Esophagus muscularis mucosa (tissue), 4 donors: ENCODE measurements at regions not wholly inside any gene's neighbourhood (a gene's known extent, or its start where the extent isn't known, plus 50 kb on each side); places are given as distances from the start of the nearest gene placed in this dataset.

ENCODE experiments used
- DNase-seq: peaks from one replicate; pipeline ENCODE4 v3.0.0-alpha.2; 2017; ENCODE audit errors: extremely low spot score
- H3K27ac ChIP-seq, 4 donors: fragments of 200-600 bp; sonication (generic); replicated peaks in 1 of 4; 1 replicate in 3 of 4; 2 replicates in 1 of 4; pipeline ENCODE4 v1.5.1; 2016 to 2019; ENCODE audit warnings: mild to moderate bottlenecking in 1 of 4
- H3K27me3 ChIP-seq, 4 donors: fragments of 200-600 bp; sonication (generic); one replicate each; pipeline versions ENCODE4 v1.5.1 to v1.6.0; 2016 to 2019
- H3K36me3 ChIP-seq, 4 donors: fragments of 200-600 bp; sonication (generic); one replicate each; pipeline ENCODE4 v1.5.1; 2016 to 2019
- H3K4me1 ChIP-seq, 4 donors: fragments of 200-600 bp; sonication (generic); one replicate each; pipeline ENCODE4 v1.5.1; 2016 to 2019
- H3K4me3 ChIP-seq, 4 donors: fragments of 200-600 bp; sonication (generic); 1 replicate in 2 of 4; 2 replicates in 2 of 4; pipeline ENCODE4 v1.5.1; 2016 to 2019; ENCODE audit warnings: mild to moderate bottlenecking in 4 of 4, moderate library complexity in 1 of 4
- H3K9me3 ChIP-seq, 4 donors: fragments of 200-600 bp; sonication (generic); 1 replicate in 3 of 4; 2 replicates in 1 of 4; pipeline ENCODE4 v1.5.1; 2016 to 2019
- EP300 ChIP-seq: sonication (generic); formaldehyde crosslinking; IDR thresholded peaks from one replicate; pipeline ENCODE4 v1.6.1; 2017; ENCODE audit warnings: antibody characterized with exemption
- POLR2A ChIP-seq: fragments of 450-650 bp; IDR thresholded peaks from one replicate; pipeline ENCODE4 v1.6.1; 2017; ENCODE audit warnings: antibody characterized with exemption, moderate library complexity, mild to moderate bottlenecking, low read depth
- POLR2AphosphoS5 ChIP-seq, 2 donors: sonication (generic); formaldehyde crosslinking; IDR thresholded peaks; one replicate each; pipeline ENCODE4 v1.6.1; 2017; ENCODE audit warnings: antibody characterized with exemption in 2 of 2
- WGBS: methylation state at CpG from one replicate; pipeline ENCODE4 v1.1.5; 2018; 5-methylcytosine and 5-hydroxymethylcytosine counted together
- intact Hi-C: fragments of 100-400 bp; cut with DNase I; formaldehyde crosslinking; loops from one replicate; pipeline ENCODE4 v1.15.1; 2023
- TF ChIP-seq, protein P1 (sequence below), 3 experiments: fragments of 200-600 bp in 2 of 3; fragments of 450-650 bp in 1 of 3; sonication (generic) in 2 of 3; IDR thresholded peaks; one replicate each; pipeline ENCODE4 v1.5.1; 2017 to 2019; ENCODE audit warnings: antibody characterized with exemption in 3 of 3, mild to moderate bottlenecking in 2 of 3, moderate library complexity in 1 of 3

DNA sequence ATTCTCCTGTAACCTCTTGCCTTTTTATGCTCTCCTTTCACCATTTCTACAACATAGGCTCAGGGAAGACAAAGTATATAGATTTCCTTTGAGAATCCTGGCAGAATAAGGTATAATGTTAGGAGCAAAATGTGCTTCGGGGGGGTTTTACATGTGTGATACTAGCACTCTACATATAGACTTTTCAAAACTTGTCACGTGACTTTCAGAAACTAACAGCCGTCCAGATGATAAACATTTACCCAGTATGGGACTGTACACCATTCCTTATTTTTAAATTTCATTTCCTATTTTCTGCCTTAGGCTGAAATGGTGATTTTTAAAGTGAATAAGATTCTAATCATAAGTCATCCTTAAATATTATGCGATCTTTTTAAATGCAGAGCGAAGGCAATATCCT, 420.4 kb upstream of the PITX2 start:
- H3K27me3 ChIP-seq, result no peaks in the 10 kb centered on the region
- no peaks in the 10 kb centered on the region for H3K4me1 ChIP-seq
- TF ChIP-seq POLR2A (no peak), EP300 (no peak), POLR2AphosphoS5 (IDR thresholded peaks at IDR 0.05) (no peak)
- TF ChIP-seq, protein P1, sequence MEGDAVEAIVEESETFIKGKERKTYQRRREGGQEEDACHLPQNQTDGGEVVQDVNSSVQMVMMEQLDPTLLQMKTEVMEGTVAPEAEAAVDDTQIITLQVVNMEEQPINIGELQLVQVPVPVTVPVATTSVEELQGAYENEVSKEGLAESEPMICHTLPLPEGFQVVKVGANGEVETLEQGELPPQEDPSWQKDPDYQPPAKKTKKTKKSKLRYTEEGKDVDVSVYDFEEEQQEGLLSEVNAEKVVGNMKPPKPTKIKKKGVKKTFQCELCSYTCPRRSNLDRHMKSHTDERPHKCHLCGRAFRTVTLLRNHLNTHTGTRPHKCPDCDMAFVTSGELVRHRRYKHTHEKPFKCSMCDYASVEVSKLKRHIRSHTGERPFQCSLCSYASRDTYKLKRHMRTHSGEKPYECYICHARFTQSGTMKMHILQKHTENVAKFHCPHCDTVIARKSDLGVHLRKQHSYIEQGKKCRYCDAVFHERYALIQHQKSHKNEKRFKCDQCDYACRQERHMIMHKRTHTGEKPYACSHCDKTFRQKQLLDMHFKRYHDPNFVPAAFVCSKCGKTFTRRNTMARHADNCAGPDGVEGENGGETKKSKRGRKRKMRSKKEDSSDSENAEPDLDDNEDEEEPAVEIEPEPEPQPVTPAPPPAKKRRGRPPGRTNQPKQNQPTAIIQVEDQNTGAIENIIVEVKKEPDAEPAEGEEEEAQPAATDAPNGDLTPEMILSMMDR (IDR thresholded peaks at IDR 0.05), result no peak
- H3K4me3 ChIP-seq, result no peak overlapping the region
- WGBS, result 87% methylated on average over 5 of the region's 5 CpGs
- intact Hi-C loops, result no loop called here
- no peak overlapping the region for H3K27ac ChIP-seq
- no peaks in the 10 kb centered on the region for H3K9me3 ChIP-seq
- no peaks in the 10 kb centered on the region for H3K36me3 ChIP-seq
- no peak for DNase-seq

DNA sequence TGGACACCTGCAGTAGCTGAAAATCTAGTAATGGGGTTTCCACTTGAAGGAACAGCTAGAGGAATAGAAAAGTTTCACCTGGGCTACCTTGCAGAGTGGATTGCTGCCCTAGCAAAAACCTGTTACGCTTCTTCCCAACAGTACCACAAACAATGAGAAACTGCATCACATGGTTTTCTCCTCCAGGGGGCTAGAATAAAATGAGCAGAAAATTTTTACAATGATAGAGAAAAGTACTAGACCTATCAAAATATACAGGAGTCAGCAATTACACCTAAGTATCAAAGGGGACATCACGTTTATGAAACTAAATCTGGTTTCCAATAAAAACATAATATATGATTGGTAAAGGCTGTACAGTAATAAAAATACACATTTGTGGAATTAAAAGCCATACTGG, 423.1 kb upstream of the PITX2 start:
- intact Hi-C loops, result no loop called here
- Histone ChIP-seq H3K36me3 (no peaks in the 10 kb centered on the region), H3K27ac (no peak overlapping the region), H3K27me3 (no peaks in the 10 kb centered on the region), H3K4me3 (no peak overlapping the region), H3K4me1 (no peaks in the 10 kb centered on the region), H3K9me3 (peaks cover 0 to 3% (median 0%) of the 10 kb centered on the region in 4 donors)
- DNase-seq, result no peak
- TF ChIP-seq, protein P1 (IDR thresholded peaks at IDR 0.05), result no peak
- TF ChIP-seq POLR2AphosphoS5 (IDR thresholded peaks at IDR 0.05), result no peak
- no peak for TF ChIP-seq POLR2A
- no peak for TF ChIP-seq EP300
- 74% methylated on average over 2 of the region's 2 CpGs for WGBS

- TF ChIP-seq POLR2AphosphoS5 (IDR thresholded peaks at IDR 0.05) (no peak), EP300 (no peak), POLR2A (no peak)
- TF ChIP-seq, protein P1 (IDR thresholded peaks at IDR 0.05), result no peak
Measured at GRCh38 chr4:111046811-111047210, 423.9 kb upstream of the PITX2 start.

DNA sequence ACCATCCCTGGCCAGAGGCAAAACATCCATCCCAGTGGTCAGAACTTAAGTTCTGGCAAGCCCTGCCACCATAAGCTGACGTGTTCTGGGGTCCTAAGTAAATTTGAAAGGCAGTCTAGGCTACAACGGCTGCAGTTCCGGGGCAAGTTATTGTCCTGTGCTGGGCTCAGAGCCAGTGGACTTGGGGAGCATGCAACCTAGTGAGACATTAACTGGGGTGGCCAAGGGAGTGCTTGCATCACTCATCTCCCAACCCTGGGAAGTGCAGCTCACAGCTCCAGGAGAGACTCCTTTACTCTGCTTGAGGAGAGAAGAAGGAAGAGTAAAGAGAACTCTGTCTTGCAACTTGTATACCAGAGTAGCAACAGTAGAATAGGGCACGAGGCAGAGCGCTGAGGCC, 425.4 kb upstream of the PITX2 start:
- WGBS, result 87% methylated on average over 4 of the region's 5 CpGs
- Histone ChIP-seq H3K36me3 (no peaks in the 10 kb centered on the region), H3K4me3 (no peak overlapping the region), H3K27ac (no peak overlapping the region), H3K9me3 (peaks cover 0 to 3% (median 0%) of the 10 kb centered on the region in 4 donors), H3K27me3 (no peaks in the 10 kb centered on the region), H3K4me1 (no peaks in the 10 kb centered on the region)
- intact Hi-C loops, result no loop called here
- no peak for TF ChIP-seq EP300
- no peak for TF ChIP-seq POLR2A
- TF ChIP-seq, protein P1 (IDR thresholded peaks at IDR 0.05), result no peak
- TF ChIP-seq POLR2AphosphoS5 (IDR thresholded peaks at IDR 0.05), result no peak
- no peak for DNase-seq

More at GRCh38 chr4:111046811-111047210, 423.9 kb upstream of the PITX2 start:
- no peak for DNase-seq
- Histone ChIP-seq H3K27ac (no peak overlapping the region), H3K4me3 (no peak overlapping the region), H3K4me1 (no peaks in the 10 kb centered on the region), H3K9me3 (peaks cover 0 to 3% (median 0%) of the 10 kb centered on the region in 4 donors), H3K36me3 (no peaks in the 10 kb centered on the region), H3K27me3 (no peaks in the 10 kb centered on the region)
- intact Hi-C loops, result no loop called here
- WGBS, result 80% methylated on average over 2 of the region's 2 CpGs

- no peaks in the 10 kb centered on the region for H3K4me1 ChIP-seq
- TF ChIP-seq POLR2AphosphoS5 (IDR thresholded peaks at IDR 0.05), result no peak
- no peaks in the 10 kb centered on the region for H3K36me3 ChIP-seq
- H3K27ac ChIP-seq, result no peak overlapping the region
- intact Hi-C loops, result no loop called here
- no peak for DNase-seq
- no peak overlapping the region for H3K4me3 ChIP-seq
- H3K27me3 ChIP-seq, result no peaks in the 10 kb centered on the region
- WGBS, result 81% methylated on average over 4 of the region's 4 CpGs
- no peaks in the 10 kb centered on the region for H3K9me3 ChIP-seq
Measured at GRCh38 chr4:111064342-111064993, 441.6 kb upstream of the PITX2 start.
